Hematopoietic multipotent progenitor cell treated with erythropoietin and hydrocortisone succinate and interleukin-3 and kit ligand, for 8 days (in vitro differentiated cells): ENCODE measurements at regions not wholly inside any gene's neighbourhood (a gene's known extent, or its start where the extent isn't known, plus 50 kb on each side); places are given as distances from the start of the nearest gene placed in this dataset.
A peak's percentile ranks its signal among the peaks of the same experiment; 100 is the strongest.
"Not testable (repeated sequence)": the region's sequence is repeated elsewhere in the genome, so short reads cannot be mapped to it uniquely, and the experiment has no call there.

Source experiments
- DNase-seq: peaks from one replicate; pipeline ENCODE4 v3.0.0-alpha.2; 2015

DNA sequence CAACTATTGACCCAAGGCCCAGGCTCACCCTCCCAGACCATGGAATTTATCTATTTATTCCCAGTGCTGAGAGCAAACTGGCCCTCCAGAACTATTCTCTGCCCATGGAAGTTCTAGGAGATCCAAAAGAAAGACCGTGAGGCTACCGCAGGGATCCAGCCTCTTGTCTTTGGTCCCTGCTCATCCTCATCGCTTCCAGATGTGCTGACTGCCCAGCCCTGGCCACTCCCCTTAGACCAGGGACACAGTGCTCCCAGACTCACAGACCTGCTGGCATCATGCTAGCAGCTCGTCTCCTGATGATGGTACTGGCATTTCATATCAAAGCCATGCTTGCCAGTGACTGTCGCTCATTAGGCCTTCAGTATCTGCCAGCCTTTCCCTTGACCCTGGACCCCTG lies 405.7 kb upstream of the PPP2R3A start:
- DNase-seq = no peak

DNA sequence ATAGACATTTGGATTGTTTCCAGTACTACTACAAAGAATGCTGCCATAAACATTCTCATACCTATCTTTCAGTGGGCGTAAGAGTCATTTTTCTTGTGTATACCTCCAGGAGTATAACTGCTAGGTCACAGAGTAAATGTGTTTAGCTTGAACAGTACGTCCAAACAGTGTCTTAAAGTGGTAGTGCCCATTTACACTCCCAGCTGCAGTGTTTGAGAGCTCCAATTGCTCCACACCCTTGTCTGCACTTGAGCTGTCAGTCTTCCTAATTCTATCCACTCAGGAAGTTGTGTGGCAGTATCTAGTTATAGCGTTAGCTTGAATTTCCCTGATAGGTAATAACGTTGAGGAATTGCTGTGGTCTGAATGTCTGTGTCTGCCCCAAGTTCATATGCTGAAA lies 404.7 kb upstream of the PPP2R3A start:
- no peak for DNase-seq

DNA sequence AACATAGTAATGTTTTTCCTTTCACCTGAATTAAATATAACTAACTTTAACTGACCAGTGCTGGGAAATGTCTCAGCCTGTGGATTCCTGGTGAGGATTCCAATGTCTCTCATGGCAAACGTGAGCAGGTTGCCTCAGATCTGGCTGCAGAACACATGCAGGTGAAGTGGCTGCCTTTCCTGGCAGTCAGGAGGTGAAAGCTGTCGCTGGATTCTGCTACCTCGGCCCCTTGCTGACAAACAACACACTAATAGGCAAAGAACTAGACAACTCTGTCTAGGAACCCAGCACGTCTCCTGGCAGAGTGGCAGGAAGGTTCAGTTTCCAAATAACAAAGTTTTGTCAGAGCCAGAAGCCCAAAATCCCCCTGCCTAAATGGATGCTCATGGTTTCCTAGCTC lies 400.8 kb upstream of the PPP2R3A start:
- no peak for DNase-seq

- DNase-seq = no peak
Measured at GRCh38 chr3:135565546-135565945, 400.0 kb upstream of the PPP2R3A start.

DNA sequence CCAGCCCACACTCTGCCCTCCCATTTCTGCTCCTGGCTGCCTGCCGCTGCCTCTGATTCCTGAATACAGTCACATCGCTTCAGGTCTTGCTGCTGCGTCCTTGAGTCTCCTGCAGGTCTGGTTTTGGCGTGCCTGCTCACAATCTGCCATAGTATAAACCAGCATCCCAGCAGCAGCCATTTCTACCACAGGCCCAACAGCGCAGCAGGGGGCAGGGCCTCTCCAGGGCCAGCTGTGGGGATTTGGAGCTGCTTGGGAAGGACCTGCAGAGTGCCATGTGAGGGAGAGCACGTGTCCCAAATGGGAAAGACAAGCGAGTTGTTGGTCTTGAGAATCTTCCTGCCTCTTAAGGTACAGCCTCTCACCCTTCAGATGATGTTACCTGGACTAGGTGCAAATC lies 398.3 kb upstream of the PPP2R3A start:
- no peak for DNase-seq

DNA sequence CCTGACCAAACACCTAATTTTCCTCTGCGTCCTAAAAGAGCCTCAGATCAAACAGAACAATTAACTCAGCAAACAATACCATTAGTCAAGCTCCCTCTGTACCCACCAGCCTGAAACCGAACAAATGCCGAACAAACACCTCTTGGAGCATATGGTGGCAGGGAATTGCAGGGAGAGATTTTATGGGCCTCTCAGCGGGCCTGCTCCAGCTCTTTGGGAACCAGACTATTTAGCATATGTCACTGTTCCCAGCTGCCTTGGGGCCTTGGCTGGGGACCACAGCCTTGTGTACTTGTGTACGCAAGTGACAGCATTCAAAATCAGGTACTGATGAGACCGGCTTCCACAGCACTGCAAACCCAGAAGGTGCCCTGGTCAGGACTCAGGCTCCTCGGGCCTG lies 388.8 kb upstream of the PPP2R3A start:
- no peak for DNase-seq

DNA sequence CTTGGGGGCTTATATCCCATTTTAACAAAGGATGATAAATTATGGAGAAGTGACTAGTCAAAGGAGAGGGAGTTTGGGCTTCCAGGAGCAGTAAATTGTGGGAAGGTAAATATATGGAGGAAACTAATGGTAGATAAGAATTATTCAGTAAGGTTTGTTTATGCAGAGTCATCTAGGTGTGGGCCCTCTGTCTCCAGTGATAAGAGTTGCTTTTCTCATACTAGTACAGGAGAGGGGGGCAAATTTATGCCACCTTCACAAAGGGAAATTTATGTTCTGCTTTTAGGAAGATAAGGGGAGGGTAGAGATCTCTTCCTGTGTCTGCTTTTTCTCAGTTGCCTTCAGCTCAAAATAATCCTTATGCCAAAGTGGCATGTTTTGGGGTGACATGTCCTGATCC lies 383.7 kb upstream of the PPP2R3A start:
- DNase-seq = peak; percentile 62

DNA sequence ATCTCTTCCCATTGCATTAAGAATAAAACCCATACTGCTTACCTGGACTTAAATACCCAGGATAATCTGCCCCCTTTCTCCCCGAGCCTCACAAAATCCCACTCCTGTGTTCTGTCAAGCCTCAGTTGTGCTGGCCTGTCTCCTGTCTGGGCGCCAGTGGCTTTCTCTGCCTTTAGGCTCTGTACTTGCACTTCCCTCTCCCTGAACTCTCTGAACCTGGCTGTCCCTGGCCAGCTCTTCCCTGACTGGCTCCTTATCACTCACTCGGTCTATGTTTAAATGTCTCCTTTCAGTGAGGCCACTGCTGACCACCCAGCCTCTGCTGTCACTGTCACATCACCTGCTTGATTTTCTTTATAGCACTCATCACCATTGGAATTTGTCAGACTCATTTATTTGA lies 382.7 kb upstream of the PPP2R3A start:
- no peak for DNase-seq

DNA sequence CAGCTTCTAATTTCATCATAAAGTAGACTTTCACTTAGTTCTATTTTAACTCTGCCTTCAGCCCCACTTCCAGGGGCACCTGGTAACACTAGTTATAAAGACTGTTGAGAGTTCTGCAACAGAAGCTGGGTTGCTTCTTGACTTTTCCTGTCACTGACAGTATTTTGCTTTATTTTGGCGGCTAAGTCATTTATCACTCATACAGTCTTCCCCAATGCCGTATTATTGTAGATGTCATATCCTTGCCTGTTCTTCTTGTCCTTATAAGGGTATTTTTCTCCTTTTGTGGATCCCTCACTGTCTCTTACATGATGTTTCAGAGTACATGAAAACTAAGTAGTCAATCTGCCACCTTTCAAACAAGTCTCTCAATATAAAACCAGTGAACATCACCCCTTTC lies 369.0 kb upstream of the PPP2R3A start:
- no peak for DNase-seq

DNA sequence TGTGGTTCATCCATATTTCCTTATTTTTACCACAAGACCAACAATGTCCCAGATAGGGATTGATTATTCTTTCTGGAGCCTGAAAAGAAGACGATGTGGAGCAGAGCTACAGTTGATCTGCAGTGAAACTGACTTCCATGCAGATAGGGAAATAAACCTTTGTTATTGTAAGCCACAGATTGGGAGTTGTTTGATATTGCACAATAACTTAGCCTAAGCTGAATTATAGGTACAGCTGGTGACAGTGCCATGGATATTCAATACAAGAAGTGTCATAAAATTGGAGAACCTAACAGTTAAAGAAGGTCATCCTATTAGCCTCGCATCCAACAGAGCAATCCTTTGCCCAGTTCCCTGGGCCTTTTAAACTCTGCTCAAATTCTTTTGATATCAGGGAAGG lies 367.7 kb upstream of the PPP2R3A start:
- DNase-seq = no peak

DNA sequence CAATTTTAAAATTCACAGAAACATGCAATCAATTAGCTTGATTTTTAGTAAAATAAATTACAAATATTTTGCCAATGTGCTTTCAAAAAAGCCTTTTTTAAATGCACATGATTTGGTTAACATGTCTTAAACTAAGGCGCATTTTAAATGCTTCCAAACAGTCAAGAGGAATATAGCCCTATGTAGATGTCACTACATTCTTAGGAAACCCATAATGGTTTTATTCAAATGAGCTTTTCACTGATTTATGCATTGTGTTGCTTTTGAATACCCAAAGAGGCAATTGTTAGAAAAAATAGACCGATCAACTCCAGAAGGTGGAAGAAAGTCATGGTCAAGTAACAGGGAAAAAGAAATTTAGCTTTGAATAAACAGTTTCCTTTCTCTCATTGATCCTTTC lies 366.9 kb upstream of the PPP2R3A start:
- DNase-seq = no peak

- DNase-seq = not testable (repeated sequence)
Measured at GRCh38 chr3:135604512-135604911, 361.0 kb upstream of the PPP2R3A start.

DNA sequence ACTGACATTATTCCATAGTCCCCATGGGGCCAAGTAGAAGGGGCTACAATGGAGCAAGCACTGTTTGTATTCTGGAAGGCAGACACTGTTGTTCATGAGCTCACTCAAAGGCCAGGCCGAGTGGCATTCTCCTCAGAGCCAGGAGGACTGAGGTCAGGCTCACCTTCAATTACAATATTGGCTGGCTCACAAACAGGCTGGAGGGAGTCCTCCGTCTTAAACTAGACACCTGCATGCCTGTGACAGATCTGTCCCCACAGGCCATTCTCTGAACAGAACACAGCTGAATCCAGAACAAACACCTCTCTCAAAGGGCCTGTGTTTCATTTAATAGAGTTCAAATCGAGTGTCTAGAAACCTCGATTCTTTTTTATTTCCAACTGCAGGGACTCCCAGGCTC lies 347.4 kb upstream of the PPP2R3A start:
- DNase-seq = no peak

GRCh38 chr3:135621184-135621920 lies 344.2 kb upstream of the PPP2R3A start:
- DNase-seq = no peak

DNA sequence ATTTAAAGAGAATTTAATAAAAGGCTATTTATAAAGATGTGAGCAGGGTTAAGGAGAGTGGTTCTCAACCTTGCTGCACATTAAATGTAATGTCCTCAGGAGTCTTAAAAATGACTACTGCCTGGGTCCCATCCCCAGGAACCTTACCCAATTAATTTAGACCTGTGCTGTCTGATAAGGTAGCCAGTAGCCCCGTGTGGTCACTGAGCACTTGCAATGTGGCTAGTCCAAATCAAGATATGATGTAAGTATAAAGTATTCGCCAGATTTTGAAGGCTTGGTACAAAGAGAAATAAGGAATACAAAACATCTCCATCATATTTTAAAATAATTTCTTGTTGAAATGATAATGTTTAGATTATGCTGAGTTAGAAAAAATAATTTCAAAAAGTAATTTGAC lies 343.3 kb upstream of the PPP2R3A start:
- no peak for DNase-seq

DNA sequence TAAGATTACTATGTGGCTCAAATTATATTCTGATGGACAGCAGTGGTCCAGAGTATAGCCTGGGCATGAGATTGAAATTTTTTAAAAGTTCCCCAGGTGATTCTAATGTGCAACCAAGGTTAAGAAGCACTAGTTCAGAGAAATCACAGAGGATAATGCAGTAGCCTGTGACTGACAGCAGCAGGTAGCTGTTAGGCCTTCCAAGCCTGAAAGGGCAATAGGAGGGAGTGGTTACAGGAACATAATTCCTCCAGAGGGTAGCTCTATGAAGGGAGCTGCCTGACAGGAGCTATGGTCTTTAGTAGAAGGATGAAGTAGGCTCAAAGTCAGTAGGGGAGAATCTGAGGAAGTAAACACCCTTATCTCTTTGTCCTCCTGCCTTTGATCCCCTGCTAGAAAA lies 342.9 kb upstream of the PPP2R3A start:
- no peak for DNase-seq

- DNase-seq = no peak
Measured at GRCh38 chr3:135623558-135623957, 342.0 kb upstream of the PPP2R3A start.

GRCh38 chr3:135627057-135627456 lies 338.5 kb upstream of the PPP2R3A start:
- DNase-seq = no peak

DNA sequence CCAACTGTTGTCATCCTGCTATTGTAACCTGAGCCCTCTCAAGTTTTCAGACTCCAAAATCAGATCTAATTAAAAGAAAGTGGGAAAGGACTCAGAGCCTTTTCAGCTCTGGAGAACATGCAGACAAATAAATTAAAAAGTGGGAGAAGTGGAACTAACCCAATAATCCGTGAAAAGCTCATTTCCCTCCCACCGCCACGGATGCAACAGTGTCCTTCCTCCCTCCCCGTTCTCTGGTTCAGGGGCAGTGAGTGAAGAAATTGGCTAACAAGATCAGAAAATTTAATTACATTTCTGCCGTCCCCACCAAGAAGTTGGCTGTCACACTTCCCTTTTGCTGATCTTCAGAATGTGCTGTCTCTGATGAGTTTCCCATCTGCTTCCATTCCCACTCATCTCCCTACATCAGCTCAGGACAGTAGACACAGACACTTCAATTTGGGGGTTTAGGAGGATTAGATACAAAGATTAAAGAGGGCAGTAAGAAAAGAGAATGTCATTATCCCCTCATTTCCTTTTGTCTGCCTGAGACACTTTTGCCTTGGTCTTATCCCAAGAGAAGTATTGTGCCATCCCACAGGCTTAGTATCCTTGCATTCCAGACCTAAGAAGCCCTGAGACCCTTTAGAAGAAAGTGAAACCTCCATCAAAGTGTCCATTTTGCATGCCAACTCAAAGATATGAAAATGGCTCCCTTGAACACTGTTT lies 335.7 kb upstream of the PPP2R3A start:
- no peak for DNase-seq

GRCh38 chr3:135632556-135633065 lies 332.9 kb upstream of the PPP2R3A start:
- no peak for DNase-seq

GRCh38 chr3:135633078-135633477 lies 332.4 kb upstream of the PPP2R3A start:
- no peak for DNase-seq

DNA sequence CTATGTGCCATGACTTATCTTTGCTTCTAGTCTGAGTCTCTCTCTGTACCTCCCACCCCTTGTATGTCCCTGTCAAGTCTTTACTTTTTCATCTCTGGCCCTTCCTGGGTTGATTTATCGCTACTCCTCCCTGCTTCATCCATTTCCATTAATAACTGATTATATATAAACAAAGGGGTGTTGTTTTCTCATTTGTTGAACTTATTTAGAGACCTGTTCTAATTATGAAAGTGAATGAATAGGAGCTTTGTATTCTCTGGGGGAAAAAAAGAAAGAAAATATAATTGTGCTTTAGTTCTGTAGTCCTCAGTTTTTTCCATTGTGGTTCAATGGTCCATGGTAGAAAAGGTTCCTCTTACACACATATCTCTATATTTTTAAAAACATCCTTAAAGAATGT lies 328.9 kb upstream of the PPP2R3A start:
- no peak for DNase-seq

DNA sequence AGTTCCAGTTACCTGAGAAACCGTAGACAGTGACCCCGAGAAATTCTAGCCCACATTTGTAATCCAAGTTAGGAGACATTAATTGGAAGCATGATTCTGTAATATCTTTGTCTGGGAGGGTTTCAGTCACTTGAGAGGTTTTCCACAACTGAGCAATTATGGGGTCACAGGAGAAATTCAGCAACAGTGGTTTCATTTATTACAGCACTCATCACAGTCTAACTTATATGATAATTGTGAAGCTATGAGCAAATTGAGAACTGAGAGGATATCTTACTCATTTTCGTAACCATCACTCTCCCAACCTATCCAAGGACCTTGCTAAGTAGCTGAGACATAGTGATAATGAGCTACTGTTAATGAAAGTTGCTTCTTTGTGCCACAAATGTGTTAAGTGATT lies 328.5 kb upstream of the PPP2R3A start:
- DNase-seq = no peak

- no peak for DNase-seq
Measured at GRCh38 chr3:135641761-135642160, 323.8 kb upstream of the PPP2R3A start.

DNA sequence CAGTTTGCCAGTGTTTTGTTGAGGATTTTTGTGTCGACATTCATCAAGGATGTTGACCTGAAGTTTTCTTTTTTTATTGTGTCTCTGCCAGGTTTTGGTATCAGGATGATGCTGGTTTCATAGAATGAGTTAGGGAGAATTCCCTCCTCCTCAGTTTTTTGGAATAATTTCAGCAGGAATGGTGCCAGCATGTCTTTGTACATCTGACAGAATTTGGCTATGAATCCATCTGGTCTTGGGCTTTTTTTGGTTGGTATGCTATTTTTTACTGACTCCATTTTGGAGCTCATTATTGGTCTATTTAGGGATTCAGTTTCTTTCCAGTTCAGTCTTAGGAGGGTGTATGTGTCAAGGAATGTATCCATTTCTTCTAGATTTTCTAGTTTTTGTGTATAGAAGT lies 320.0 kb upstream of the PPP2R3A start:
- DNase-seq = no peak
